H1 (cell line): ENCODE measurements at regions not wholly inside any gene's neighbourhood (a gene's known extent, or its start where the extent isn't known, plus 50 kb on each side); places are given as distances from the start of the nearest gene placed in this dataset.

ENCODE experiments used
- BACH1 ChIP-seq: IDR thresholded peaks from 2 replicates; pipeline ENCODE4 v1.6.1; 2012; ENCODE audit warnings: low read length, improper control_type of control experiment
- JUND ChIP-seq: IDR thresholded peaks from 2 replicates; pipeline ENCODE4 v1.6.1; 2011; ENCODE audit warnings: mild to moderate bottlenecking, improper control_type of control experiment, low read length
- POLR2A ChIP-seq, 2 experiments: IDR thresholded peaks; 1 replicate in 1 of 2; 2 replicates in 1 of 2; pipeline ENCODE4 v1.6.1; 2011; ENCODE audit warnings: low read depth in 2 of 2, low read length in 2 of 2, mild to moderate bottlenecking in 2 of 2; ENCODE audit errors: control extremely low read depth in 1 of 2
- POLR2AphosphoS5 ChIP-seq: IDR thresholded peaks from 2 replicates; pipeline ENCODE4 v1.6.1; 2011; ENCODE audit warnings: low read depth, low read length
- RNF2 ChIP-seq: fragments of 200-900, 300-1000 bp; sonication (generic); IDR thresholded peaks from 2 replicates; pipeline ENCODE4 v1.7.1; 2016; ENCODE audit warnings: borderline replicate concordance, low read depth, mild to moderate bottlenecking, antibody characterized with exemption, low read length; ENCODE audit not compliant: poor library complexity, severe bottlenecking; ENCODE audit errors: missing control alignments
- TBP ChIP-seq: IDR thresholded peaks from 2 replicates; pipeline ENCODE4 v1.6.1; 2011; ENCODE audit warnings: low read depth, low read length, improper control_type of control experiment
- TF ChIP-seq, protein P1 (sequence below), 3 experiments: IDR thresholded peaks; 1 replicate in 2 of 3; 2 replicates in 1 of 3; pipeline versions ENCODE4 v1.5.1 to v1.6.1; 2011; ENCODE audit warnings: low read length in 3 of 3, mild to moderate bottlenecking in 3 of 3, inconsistent platforms in 2 of 3, low read depth in 1 of 3, moderate library complexity in 1 of 3; ENCODE audit not compliant: insufficient read depth in 1 of 3; ENCODE audit errors: control extremely low read depth in 1 of 3

DNA sequence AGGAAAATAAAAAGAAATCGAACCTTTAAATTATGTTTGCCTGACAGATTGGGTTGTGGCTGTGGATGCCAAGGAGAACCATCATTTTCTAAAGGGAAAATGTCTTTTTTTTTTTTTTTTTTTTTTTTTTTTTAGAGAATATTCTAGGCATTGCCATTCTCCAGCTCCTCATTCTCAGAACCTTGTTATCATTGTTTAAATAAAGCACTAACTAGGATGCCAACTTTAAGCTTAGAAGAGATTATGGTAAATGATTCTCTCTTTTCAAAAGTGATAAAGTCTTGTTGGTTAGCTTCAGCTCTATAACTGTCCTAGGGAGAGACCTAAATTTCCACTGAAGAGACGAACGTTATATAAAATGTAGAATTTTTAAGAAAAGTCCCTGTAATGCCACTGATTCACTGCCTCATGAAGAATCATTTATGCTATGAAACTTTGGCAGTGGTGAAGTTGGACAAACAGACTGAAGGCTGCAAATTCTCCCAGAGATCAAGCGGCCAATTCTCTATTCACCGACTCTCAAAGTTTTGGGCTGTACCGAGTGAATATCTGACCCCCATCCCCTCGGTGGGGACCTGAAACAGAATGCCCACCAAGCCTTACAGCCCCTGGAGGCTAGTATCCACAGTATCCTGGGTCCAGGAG is 207.9 kb upstream of the PITRM1 start:
- TF ChIP-seq RNF2 (no peak), POLR2A (IDR thresholded peaks at IDR 0.05; ENCODE audit: control extremely low read depth in 1 of 2, low read depth in 2 of 2, low read length in 2 of 2) (no peak), JUND (no peak), BACH1 (no peak), TBP (no peak), POLR2AphosphoS5 (no peak)
- TF ChIP-seq, protein P1, sequence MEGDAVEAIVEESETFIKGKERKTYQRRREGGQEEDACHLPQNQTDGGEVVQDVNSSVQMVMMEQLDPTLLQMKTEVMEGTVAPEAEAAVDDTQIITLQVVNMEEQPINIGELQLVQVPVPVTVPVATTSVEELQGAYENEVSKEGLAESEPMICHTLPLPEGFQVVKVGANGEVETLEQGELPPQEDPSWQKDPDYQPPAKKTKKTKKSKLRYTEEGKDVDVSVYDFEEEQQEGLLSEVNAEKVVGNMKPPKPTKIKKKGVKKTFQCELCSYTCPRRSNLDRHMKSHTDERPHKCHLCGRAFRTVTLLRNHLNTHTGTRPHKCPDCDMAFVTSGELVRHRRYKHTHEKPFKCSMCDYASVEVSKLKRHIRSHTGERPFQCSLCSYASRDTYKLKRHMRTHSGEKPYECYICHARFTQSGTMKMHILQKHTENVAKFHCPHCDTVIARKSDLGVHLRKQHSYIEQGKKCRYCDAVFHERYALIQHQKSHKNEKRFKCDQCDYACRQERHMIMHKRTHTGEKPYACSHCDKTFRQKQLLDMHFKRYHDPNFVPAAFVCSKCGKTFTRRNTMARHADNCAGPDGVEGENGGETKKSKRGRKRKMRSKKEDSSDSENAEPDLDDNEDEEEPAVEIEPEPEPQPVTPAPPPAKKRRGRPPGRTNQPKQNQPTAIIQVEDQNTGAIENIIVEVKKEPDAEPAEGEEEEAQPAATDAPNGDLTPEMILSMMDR (IDR thresholded peaks at IDR 0.05; ENCODE audit: control extremely low read depth in 1 of 3, insufficient read depth in 1 of 3, low read depth in 1 of 3, low read length in 3 of 3), result no peak
